NCI-H2196 (cell line): ENCODE measurements at regions not wholly inside any gene's neighbourhood (a gene's known extent, or its start where the extent isn't known, plus 50 kb on each side); places are given as distances from the start of the nearest gene placed in this dataset.

Source experiments
- DNase-seq: peaks from one replicate; lab custom pipeline; 2025; ENCODE audit not compliant: unreplicated experiment; lab: John Stamatoyannopoulos, UW

DNA sequence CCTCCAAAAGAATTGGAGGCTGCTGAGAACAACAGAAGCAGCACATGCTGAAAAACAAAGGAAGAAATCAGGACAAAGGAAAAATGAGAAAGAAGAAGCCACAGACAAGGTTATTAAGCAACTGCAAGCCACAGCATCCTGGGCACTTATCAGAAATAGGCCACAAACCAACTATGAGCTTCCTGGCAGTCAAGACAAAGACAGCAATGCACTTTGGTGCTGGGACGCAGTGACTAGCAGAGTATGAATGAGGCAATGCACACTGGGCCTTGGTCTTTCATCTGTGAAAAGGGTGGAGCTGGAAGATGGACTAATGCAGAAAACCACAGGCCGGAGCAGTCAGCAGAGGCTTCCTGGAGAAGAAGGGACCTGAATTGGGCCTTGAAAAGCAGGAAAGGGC, 56.0 kb upstream of the LINGO1 start:
- no peak for DNase-seq

GRCh38 chr15:77688266-77688665, 55.6 kb upstream of the LINGO1 start:
- DNase-seq: no peak

DNA sequence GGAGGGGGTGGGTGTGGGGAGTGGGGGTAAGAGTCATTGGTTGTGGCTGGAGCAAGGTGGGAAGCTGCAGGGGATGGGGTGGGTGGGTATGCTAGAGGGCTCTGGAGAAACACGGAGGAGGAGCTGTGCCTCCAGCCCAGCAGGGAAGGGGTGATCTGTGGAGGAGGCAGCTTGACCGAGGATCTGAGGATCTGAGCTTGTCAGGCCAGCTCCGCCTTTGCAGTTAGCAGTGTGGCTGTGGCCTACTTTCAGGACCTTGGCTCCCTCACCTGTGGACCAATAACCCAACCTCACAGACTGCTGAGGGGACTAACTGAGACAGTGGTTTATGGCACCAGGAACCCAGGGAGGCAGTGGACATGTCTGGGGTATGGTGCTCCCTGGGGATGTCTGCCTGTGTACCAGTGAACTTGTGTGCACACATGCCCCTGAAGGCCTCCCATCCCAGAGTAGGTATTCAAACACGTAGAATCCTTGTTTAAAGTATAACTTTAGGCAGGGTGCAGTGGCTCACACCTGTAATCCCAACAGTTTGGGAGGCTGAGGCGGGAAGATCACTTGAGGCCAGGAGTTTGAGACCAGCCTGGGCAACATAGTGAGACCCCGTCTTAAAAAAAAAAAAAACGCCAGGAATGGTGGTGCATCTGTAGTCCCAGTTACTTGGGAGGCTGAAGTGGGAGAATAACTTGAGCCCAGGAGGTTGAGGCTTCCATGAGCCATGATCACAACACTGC, 52.5 kb upstream of the LINGO1 start:
- DNase-seq: no peak

GRCh38 chr15:77684341-77685081, 51.8 kb upstream of the LINGO1 start:
- DNase-seq: no peak

GRCh38 chr15:77682564-77682963, 49.9 kb upstream of the LINGO1 start:
- DNase-seq: no peak
